Caki2 (cell line): ENCODE measurements at regions not wholly inside any gene's neighbourhood (a gene's known extent, or its start where the extent isn't known, plus 50 kb on each side); places are given as distances from the start of the nearest gene placed in this dataset.

ENCODE experiments used
- DNase-seq: peaks from one replicate; pipeline ENCODE4 v3.0.0-alpha.2; 2015; ENCODE audit warnings: low read depth
- in situ Hi-C: cut with HindIII; loops from 2 replicates; pipeline ENCODE4 v1.10.0; 2016; ENCODE audit warnings: low sequenced_read_pairs, low pct_unique_long_range_greater_than_20kb, mixed read lengths

DNA sequence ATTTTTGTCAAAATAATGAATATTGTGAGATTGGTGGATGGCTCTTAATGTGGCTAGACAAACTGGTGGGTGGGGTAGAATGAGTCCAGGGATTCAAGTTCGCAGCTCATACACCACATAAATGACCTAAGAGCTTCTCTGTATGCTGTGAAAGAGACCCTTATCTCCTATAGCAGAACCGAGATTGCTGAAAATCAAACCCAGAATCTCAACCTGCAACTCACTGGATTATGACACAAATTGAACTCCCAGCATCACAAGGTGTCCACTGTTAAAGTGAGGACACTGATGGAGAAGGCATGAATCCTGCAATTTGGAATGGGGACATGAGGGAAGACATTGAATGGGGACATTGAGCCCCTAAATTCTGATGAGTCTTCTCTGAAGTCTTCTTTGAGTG lies 51.3 kb upstream of the CNKSR3 start:
- no peak for DNase-seq
- in situ Hi-C loops, result no loop called here

GRCh38 chr6:154565331-154565730 lies 54.8 kb upstream of the CNKSR3 start:
- in situ Hi-C loops, result no loop called here
- no peak for DNase-seq

- DNase-seq, result no peak
- in situ Hi-C loops, result no loop called here
Observed at GRCh38 chr6:154566866-154567265, 56.4 kb upstream of the CNKSR3 start.

DNA sequence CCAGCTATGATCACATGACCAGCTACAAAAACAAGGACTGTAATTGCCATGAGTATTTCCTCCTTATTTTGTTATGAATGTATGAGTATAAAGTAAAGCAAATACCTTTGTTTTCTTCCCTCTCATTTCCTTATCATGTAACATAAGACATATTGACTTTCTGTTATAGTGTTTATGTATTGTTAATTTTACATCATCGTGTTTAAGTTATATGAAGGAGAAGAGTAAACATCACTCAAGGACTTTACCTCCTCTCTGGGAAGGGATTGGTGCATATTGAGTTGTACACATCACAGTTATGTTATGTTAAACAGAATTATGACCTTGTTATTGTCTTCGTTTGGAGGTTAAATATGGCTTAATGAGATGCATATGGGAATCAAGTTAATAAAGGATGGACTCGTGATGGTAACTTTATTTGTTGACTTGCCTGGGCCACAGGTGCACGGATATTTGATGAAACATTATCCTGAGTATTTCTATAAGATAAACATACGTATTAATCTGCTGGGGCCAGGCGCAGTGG lies 57.3 kb upstream of the CNKSR3 start:
- no peak for DNase-seq
- in situ Hi-C loops, result no loop called here

DNA sequence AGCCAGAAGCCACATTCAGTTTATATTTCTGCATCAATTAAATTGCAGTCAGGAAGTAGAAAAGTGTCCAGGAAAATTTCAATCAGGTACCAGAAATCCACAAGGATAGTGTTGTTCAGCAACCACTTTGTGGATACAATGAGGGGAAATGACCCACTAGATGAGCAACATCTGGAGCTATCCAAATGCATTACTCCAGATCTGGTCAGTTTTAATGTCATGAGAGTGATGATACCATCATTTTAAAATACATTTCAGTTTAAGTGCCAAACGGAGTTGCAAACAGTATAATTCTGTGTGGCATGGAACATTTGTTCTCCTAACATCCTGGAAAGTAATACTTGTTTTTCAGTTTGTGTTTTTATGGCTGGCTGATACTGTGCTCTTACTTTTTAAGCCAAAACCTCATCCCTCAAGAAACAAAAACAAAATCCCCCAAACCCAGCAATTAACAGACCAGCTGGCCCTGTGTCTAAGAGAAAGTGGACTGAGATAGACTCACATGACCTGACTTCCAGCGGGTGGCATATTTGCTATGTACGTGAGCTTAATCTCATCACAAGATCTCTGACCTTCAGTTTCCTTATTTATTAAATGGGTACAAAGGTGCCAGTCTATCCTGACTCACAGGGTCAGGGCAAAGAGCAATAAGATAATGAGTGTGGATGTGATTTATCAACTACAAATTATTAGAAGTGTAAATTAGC lies 58.8 kb upstream of the CNKSR3 start:
- in situ Hi-C loops, result no loop called here
- DNase-seq, result no peak

- no peak for DNase-seq
- in situ Hi-C loops, result no loop called here
Observed at GRCh38 chr6:154570505-154570904, 60.0 kb upstream of the CNKSR3 start.

DNA sequence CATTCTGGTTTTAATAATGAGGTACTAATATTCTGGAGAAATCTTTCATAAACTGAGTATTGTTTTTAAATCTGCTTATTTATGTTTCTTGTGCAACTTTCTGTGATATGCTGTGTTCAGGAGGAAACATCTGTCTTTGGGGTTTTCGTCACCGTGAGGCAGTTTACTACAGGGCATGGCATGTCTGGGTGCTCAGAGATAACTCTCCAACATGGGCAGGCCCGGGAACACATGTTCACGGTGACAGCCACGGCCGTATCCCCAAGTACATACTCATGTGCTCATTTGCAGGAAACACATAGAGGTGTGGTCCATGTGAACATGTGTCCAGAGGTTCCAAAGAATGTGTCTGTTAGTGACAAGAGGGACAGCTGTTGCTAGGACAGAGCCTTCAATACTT lies 62.1 kb upstream of the CNKSR3 start:
- in situ Hi-C loops, result no loop called here
- no peak for DNase-seq

DNA sequence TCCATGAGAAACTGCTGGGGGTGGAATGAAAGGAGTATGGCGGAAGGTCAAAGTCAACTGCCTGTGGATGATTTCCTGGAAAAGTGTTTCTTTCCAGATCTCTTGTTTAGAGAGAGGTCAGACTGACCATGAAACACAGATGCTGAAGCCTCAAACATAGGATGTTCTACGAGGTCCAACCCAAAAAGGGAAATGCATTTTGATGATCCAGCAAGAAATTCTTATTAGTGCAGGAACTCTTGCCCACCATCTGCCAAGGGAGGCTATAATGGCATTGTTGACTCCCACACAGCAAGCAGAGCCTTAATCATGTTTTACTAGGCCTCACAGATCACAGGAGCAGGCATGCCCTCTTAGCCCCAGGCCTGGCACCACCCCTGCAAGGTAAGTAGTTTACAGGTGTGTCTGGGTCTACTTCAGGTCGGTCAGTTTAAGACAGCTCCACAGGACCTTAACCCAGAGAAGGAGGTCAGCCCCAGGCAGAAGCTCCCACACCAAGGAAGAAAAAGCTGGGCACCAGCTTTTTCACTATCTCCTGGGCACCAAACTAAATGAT lies 67.6 kb upstream of the CNKSR3 start:
- in situ Hi-C loops, result no loop called here
- DNase-seq, result no peak

DNA sequence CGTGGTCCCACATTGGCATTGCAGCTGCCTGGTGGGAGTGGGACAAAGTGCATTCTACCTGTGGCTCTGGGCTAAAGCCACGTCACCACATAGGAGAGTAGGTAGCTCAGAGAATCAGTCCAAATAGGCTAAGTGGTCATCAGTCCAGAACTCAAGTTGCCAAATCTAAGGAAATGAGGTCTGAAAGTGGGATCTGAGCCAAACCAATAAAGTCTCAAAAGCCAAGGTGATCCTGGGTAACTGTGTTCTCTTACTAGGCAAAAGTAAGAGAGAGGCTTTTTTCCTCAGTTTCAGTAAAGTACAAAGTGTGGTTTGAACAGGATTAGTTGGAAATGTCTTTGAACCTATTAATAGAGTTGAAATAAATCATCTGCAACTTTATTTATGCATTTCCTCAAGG lies 68.6 kb upstream of the CNKSR3 start:
- in situ Hi-C loops, result no loop called here
- DNase-seq, result no peak

DNA sequence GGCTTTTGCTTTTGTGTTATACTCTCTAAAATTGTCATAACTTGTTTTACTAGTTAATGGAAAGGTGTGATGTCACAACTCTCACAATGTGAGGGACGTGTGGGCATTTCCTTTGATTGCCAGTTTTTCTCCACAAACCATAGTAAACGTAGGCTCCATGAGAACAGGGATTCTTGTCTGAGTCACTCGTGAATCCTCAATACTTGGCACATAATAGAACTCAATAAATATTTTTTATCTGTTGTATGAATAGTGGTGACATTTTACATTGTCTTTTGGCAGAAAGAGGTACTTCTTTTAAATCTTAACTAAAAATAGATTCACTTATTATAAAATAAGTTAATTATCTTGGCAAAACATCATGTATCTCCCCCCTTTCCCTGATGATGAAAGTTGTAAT lies 69.0 kb upstream of the CNKSR3 start:
- in situ Hi-C loops, result no loop called here
- no peak for DNase-seq

DNA sequence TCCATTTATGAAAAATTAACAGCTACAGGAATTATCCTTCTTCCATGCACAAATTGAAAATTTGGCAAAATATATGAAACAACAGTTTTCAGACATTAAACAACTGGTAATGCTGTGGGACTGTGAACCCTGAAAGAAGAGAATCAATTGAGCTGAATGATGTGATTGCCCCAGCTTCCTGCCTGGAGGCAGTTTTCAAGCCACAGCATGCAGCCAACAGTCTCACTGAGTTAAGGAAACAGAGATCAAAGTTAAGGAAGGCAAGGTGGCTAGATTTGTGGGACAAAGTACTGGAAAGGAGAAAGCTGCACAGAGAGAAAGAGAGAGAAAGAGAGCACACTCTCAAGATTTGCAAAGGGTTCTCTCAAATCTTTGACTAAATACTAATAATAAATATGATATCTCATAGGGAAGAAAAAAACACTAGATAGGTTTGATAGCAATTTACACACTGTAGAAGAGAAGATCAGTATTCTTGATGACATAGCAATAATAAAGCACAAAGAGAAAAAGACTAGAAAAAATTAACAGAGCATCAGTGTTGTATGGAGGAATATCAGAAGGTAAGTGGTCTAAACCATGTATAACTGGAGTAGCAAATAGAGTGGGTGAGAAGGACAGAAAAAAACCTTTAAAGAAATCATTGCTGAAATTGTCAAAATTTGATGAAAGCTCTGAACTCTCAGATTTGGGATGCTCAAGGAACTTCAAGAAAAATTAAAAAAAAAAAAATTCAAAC lies 70.1 kb upstream of the CNKSR3 start:
- no peak for DNase-seq
- in situ Hi-C loops, result no loop called here

GRCh38 chr6:154582696-154583095 lies 72.2 kb upstream of the CNKSR3 start:
- no peak for DNase-seq
- in situ Hi-C loops, result no loop called here

DNA sequence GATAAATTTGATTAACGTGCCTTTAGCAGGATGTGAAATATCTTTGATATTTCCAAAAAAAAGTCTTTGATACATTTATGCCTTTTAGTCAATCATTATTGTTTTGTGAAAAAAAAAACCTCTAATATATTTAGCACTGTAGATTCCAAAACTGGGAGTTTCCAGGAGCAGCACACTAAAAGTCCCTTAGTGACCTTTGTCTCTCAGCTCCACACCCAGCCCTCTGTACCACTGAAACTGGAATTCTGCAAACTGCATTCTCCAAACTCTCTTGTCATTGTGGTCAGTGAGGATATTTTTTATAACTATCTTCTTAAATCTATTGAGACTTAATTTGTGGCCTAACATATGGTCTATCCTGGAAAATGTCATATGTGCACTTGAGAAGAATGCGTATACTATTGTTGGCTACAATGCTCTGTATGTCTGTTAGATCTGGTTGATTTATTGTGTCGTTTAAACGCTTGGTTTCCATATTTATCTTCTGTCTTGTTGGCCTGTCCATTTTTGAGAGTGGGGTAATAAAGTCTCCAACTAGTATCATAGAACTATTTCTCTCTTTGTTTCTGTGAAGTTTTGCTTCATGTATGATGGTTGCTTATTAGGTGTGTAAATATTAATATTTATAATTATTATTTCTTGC lies 73.2 kb upstream of the CNKSR3 start:
- no peak for DNase-seq
- in situ Hi-C loops, result no loop called here

DNA sequence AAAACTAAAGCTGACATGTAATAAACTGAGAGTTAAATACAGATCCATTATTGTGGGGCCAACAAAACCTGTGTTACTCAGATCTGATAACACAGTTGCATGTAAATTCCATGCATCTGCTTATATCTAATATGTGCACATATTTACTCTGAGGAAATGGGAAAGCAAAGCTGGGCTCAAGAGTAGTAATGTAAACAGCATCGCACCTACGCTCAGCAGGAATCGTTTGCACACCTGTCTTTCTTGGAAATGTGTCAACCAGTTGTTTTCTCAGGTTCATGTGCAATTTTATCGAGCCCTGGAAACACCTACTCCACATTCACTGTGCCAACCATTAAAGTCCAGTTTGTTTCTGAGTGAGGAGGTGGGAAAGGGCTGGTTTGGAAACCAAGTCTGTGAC lies 80.3 kb upstream of the CNKSR3 start:
- in situ Hi-C loops, result no loop called here
- DNase-seq, result no peak

DNA sequence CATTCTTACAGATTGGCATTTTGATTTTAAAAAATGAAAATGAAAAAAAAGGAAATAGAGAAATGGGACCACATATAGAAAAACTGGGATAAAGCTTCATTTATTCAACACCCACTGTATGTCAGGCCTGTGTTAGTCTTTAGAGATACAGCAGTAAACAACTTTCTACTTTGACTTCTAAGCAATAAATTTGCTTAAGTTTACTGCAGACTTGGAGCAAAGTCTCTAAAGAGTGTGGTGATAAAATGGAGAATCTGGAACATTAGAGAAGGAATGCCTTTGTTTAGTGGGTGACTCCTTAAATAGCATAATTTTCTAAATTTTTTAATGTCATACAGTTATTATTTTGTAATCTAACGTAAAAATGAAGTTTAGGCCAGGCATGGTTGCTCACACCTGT lies 80.7 kb upstream of the CNKSR3 start:
- in situ Hi-C loops, result no loop called here
- DNase-seq, result no peak

GRCh38 chr6:154592199-154592860 lies 81.8 kb upstream of the CNKSR3 start:
- in situ Hi-C loops, result no loop called here

DNA sequence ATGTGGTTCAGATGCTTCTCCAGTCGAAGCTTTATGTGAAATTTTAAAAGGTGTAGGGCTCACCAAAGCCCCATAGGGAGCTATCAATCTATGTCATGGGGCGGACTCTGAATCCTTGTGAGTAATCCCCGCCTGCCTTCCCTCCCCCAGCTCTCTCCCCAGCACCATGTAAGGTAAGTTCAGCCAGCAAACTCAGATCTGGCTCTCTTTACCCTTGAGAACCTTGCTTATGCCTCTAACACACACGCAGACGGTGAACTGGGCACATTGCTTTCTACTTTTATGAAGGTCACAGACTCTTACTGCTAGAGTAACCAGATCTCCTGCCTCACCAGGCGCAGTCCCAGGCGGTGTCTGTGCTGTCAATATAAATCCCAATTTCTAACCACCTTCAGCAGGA lies 82.6 kb upstream of the CNKSR3 start:
- in situ Hi-C loops, result no loop called here
- DNase-seq, result no peak

More at GRCh38 chr6:154592199-154592860, 81.8 kb upstream of the CNKSR3 start:
- DNase-seq, result no peak

DNA sequence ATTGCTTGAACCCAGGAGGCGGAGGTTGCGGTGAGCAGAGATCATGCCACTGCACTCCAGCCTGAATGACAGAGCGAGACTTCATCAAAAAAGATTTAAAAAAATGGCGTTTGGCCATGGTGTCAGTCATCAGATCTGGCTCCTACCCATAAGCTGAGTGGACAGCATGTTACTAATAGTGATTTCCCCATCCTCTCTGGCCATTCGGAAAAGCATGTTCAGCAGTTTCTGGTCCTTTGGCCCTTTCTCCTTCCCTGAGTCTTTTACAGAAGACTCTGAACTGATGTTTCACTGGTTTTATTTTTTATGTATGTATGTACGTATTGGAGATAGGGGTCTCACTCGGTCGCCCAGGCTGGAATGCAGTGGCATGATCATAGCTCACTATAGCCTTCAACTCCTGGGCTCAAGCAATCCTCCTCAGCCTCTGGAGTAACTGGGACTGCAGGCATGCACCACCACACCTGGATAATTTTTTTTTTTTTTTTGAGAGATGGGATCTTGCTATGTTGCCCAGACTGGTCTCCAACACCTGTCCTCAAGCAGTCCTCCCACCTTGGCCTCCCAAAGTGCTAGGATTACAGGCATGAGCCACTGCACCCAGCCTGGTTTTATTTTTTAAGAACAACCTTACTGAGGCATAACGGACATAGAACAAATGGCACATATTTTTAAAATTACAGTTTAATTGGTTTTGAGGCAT lies 84.2 kb upstream of the CNKSR3 start:
- in situ Hi-C loops, result no loop called here
- DNase-seq, result no peak
